Thyroid gland (tissue), 4 donors: ENCODE measurements at regions not wholly inside any gene's neighbourhood (a gene's known extent, or its start where the extent isn't known, plus 50 kb on each side); places are given as distances from the start of the nearest gene placed in this dataset.
"Not testable (repeated sequence)": the region's sequence is repeated elsewhere in the genome, so short reads cannot be mapped to it uniquely, and the experiment has no call there.

Experiments
- CTCF ChIP-seq, 6 experiments: fragments of 200-600 bp in 3 of 6; fragments of 450-650 bp in 3 of 6; sonication (generic) in 3 of 6; IDR thresholded peaks; one replicate each; pipeline ENCODE4 v1.5.1; 2016 to 2019; ENCODE audit warnings: antibody characterized with exemption in 6 of 6, mild to moderate bottlenecking in 2 of 6, inconsistent platforms in 1 of 6, moderate library complexity in 1 of 6
- POLR2A ChIP-seq, 2 donors: fragments of 450-650 bp; IDR thresholded peaks; one replicate each; pipeline ENCODE4 v1.6.1; 2017; ENCODE audit warnings: antibody characterized with exemption in 2 of 2, mild to moderate bottlenecking in 2 of 2, moderate library complexity in 1 of 2

DNA sequence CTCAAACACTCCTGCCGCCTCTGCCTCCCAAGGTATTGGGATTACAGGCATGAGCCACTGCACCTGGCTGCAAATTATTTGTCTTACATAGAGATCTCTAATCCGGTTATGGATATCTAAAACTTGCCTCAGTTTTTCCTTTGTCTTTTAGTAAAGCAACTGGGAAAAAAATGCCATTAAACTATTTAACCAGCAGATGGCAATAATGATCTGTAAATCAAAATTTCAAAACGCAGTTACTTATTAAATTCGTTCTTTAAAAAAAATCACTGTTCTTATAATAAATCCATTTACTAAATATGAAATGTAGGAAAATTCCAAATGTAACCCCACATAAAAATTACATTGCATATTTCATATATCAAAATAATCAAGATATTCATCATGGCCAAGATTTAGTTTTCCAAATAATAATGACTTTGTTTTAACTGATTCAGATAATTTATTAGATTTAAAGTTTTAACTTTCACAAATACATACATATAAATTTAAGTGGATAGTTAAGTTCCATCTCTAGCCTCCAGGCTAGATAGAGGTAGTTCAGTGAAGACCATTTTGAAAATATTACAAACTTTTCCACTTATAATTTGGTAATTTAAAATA lies 125.8 kb downstream of the KBTBD2 start:
- TF ChIP-seq CTCF (IDR thresholded peaks at IDR 0.05), result peak in 3 of 6 experiments; percentile 21 to 52 (median 35)
- TF ChIP-seq POLR2A (IDR thresholded peaks at IDR 0.05), result not testable (repeated sequence)
